RWPE1 (cell line): ENCODE measurements at regions not wholly inside any gene's neighbourhood (a gene's known extent, or its start where the extent isn't known, plus 50 kb on each side); places are given as distances from the start of the nearest gene placed in this dataset.

Experiments
- CTCF ChIA-PET: fragments of 350-600 bp; sonication (Branson Sonifier 250); formaldehyde crosslinking; extraction: SDS; loops from one replicate; lab custom pipeline; 2021; lab: Yijun Ruan, JAX
- POLR2A ChIA-PET: fragments of 400-600 bp; formaldehyde crosslinking; extraction: SDS; loops from one replicate; lab custom pipeline; 2020; ENCODE audit warnings: antibody characterized with exemption; ENCODE audit not compliant: low non-redundant PET; lab: Yijun Ruan, JAX
- DNase-seq: peaks from one replicate; pipeline ENCODE4 v3.0.0; 2012; ENCODE audit warnings: low spot score
- H3K27ac ChIP-seq: fragments of 450-650 bp; 2 replicates; pipeline ENCODE4 v1.5.1; 2017
- TF ChIP-seq, protein P1 (sequence below): fragments of 450-650 bp; conservative IDR thresholded peaks from 2 replicates; pipeline ENCODE4 v1.5.1; 2017; ENCODE audit warnings: low read depth, mild to moderate bottlenecking

GRCh38 chr12:83758888-83759631 lies 1072.4 kb downstream of the TMTC2 start:
- TF ChIP-seq, protein P1, sequence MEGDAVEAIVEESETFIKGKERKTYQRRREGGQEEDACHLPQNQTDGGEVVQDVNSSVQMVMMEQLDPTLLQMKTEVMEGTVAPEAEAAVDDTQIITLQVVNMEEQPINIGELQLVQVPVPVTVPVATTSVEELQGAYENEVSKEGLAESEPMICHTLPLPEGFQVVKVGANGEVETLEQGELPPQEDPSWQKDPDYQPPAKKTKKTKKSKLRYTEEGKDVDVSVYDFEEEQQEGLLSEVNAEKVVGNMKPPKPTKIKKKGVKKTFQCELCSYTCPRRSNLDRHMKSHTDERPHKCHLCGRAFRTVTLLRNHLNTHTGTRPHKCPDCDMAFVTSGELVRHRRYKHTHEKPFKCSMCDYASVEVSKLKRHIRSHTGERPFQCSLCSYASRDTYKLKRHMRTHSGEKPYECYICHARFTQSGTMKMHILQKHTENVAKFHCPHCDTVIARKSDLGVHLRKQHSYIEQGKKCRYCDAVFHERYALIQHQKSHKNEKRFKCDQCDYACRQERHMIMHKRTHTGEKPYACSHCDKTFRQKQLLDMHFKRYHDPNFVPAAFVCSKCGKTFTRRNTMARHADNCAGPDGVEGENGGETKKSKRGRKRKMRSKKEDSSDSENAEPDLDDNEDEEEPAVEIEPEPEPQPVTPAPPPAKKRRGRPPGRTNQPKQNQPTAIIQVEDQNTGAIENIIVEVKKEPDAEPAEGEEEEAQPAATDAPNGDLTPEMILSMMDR = no peak
- ChIA-PET POLR2A (no interaction called here), CTCF (interaction anchor here (0.7 kb wide), 1 partner anchor 52 kb away, joined by 3 read pairs; no protein-coding TSS in a partner anchor)
- DNase-seq = no peak
- H3K27ac ChIP-seq = no peak overlapping the region

DNA sequence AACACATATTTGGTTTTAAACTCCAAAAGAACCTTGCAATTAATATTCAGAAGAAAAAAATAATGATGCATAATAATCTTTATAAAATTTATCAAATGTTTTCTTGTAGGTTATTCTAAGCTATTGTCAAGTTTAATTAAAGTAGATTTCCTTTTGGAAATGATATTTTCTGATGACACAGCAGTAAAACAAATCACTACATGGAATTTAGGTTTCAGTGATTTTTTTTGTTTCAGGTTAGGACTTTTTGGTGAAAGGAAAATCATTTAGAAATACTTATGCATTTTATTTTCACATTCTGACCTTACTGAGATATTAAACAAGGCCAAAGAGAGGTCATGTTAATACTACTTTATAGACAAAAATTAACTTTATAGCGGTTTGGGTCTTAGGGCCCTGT lies 1067.2 kb downstream of the TMTC2 start:
- DNase-seq = no peak
- H3K27ac ChIP-seq = no peak overlapping the region
- CTCF ChIA-PET = no interaction called here
- TF ChIP-seq, protein P1 = no peak
- POLR2A ChIA-PET = no interaction called here

GRCh38 chr12:83753205-83753604 lies 1066.5 kb downstream of the TMTC2 start:
- TF ChIP-seq, protein P1 = no peak
- no peak for DNase-seq
- POLR2A ChIA-PET = no interaction called here
- CTCF ChIA-PET = no interaction called here
- H3K27ac ChIP-seq = no peak overlapping the region

DNA sequence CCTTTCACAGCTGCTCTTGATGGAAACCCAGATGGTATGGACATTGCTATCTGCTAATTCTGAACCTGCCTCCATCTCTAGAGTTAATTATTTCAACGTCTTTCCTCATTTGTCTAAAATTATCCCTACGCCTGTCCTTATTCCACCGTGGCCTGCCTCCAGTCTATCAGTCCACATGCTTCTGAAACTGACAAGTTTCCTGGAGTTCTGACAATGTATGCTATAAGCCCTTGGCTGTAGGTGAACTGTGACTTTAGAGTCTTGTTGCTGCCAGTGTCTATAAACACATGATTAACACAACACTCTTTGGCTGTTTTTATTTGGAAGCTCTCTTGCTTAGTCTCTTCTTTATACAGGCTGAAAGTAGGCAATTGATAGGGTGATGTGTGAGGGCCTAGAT lies 1052.9 kb downstream of the TMTC2 start:
- TF ChIP-seq, protein P1 = no peak
- POLR2A ChIA-PET = no interaction called here
- no peak for DNase-seq
- CTCF ChIA-PET = no interaction called here
- no peak overlapping the region for H3K27ac ChIP-seq

- ChIA-PET POLR2A (no interaction called here), CTCF (no interaction called here)
- H3K27ac ChIP-seq = no peak overlapping the region
- DNase-seq = no peak
- TF ChIP-seq, protein P1 = no peak
Measured at GRCh38 chr12:83710851-83711250, 1024.1 kb downstream of the TMTC2 start.

- ChIA-PET CTCF (no interaction called here), POLR2A (no interaction called here)
- no peak for DNase-seq
- TF ChIP-seq, protein P1 = no peak
- H3K27ac ChIP-seq = no peak overlapping the region
Measured at GRCh38 chr12:83709899-83710298, 1023.2 kb downstream of the TMTC2 start.
